CD14-positive monocyte (primary cell): ENCODE measurements at regions not wholly inside any gene's neighbourhood (a gene's known extent, or its start where the extent isn't known, plus 50 kb on each side); places are given as distances from the start of the nearest gene placed in this dataset. TPM values are rescaled to one million over a fixed set of nuclear protein-coding genes. Genes with fewer than 3 reads are reported as not detected.

ENCODE experiments used
- DNase-seq, 3 donors: peaks; one replicate each; pipeline ENCODE4 v3.0.0-alpha.2; 2011 to 2022
- H2AFZ ChIP-seq: 2 replicates; pipeline ENCODE4 v1.6.0; 2012; ENCODE audit warnings: mild to moderate bottlenecking, low read depth, low read length, inconsistent platforms; ENCODE audit not compliant: insufficient read depth, poor library complexity, severe bottlenecking
- H3K27ac ChIP-seq, 2 donors: 1 replicate in 1 of 2; 2 replicates in 1 of 2; pipeline ENCODE4 v1.5.1; 2012 to 2013; ENCODE audit warnings: low read length in 2 of 2, control low read depth in 1 of 2, inconsistent platforms in 1 of 2, low read depth in 1 of 2, mild to moderate bottlenecking in 1 of 2
- H3K27me3 ChIP-seq, 2 donors: one replicate each; pipeline versions ENCODE4 v1.6.0 to v1.6.1; 2011 to 2013; ENCODE audit warnings: low read length in 2 of 2; ENCODE audit not compliant: control insufficient read depth in 2 of 2, insufficient read depth in 2 of 2
- H3K36me3 ChIP-seq, 2 donors: replicated peaks in 1 of 2; 1 replicate in 1 of 2; 2 replicates in 1 of 2; pipeline versions ENCODE4 v1.5.1 to v1.6.1; 2012 to 2013; ENCODE audit warnings: low read length in 2 of 2, control low read depth in 1 of 2, inconsistent platforms in 1 of 2, mild to moderate bottlenecking in 1 of 2; ENCODE audit not compliant: insufficient read depth in 2 of 2, control insufficient read depth in 1 of 2
- H3K4me1 ChIP-seq, 2 donors: 1 replicate in 1 of 2; 2 replicates in 1 of 2; pipeline versions ENCODE4 v1.5.1 to v1.6.1; 2012 to 2013; ENCODE audit warnings: low read length in 2 of 2, control low read depth in 1 of 2, inconsistent platforms in 1 of 2, mild to moderate bottlenecking in 1 of 2, moderate library complexity in 1 of 2; ENCODE audit not compliant: insufficient read depth in 2 of 2, control insufficient read depth in 1 of 2
- H3K4me2 ChIP-seq: replicated peaks from 2 replicates; pipeline ENCODE3; 2012; ENCODE audit warnings: low read length, moderate library complexity, mild to moderate bottlenecking; ENCODE audit not compliant: poor library complexity, severe bottlenecking; ENCODE audit errors: extremely low read depth
- H3K4me3 ChIP-seq, 3 experiments: fragments of 200-600 bp in 1 of 3; sonication (generic) in 1 of 3; replicated peaks in 1 of 3; 1 replicate in 2 of 3; 2 replicates in 1 of 3; pipeline ENCODE4 v1.5.1; 2011 to 2013; ENCODE audit warnings: low read length in 3 of 3, mild to moderate bottlenecking in 3 of 3, control low read depth in 2 of 3, low read depth in 2 of 3, inconsistent platforms in 1 of 3, moderate library complexity in 1 of 3
- H3K79me2 ChIP-seq: 2 replicates; pipeline ENCODE4 v1.6.0; 2012; ENCODE audit warnings: mild to moderate bottlenecking, control low read depth, inconsistent platforms, low read length, moderate library complexity; ENCODE audit not compliant: insufficient read depth
- H3K9ac ChIP-seq: 2 replicates; pipeline ENCODE4 v1.6.0; 2017; ENCODE audit warnings: low read length, mild to moderate bottlenecking; ENCODE audit not compliant: insufficient read depth, poor library complexity, severe bottlenecking
- H3K9me3 ChIP-seq, 2 donors: replicated peaks in 1 of 2; 1 replicate in 1 of 2; 2 replicates in 1 of 2; pipeline versions ENCODE4 v1.5.1 to v1.6.1; 2012 to 2013; ENCODE audit warnings: low read length in 2 of 2, control low read depth in 1 of 2; ENCODE audit not compliant: control insufficient read depth in 1 of 2, insufficient read depth in 1 of 2
- H4K20me1 ChIP-seq: 2 replicates; pipeline ENCODE4 v1.6.0; 2012; ENCODE audit warnings: mild to moderate bottlenecking, low read length, control low read depth, moderate library complexity; ENCODE audit not compliant: insufficient read depth
- H3K27ac Mint-ChIP-seq, 7 donors: one replicate each; pipeline ENCODE4 v1.8.0; 2020; ENCODE audit warnings: mild to moderate bottlenecking in 7 of 7, mixed read lengths in 7 of 7, moderate library complexity in 6 of 7, inconsistent platforms in 2 of 7
- H3K27me3 Mint-ChIP-seq, 3 donors: one replicate each; pipeline ENCODE4 v1.8.0; 2021 to 2022; ENCODE audit warnings: low read depth in 3 of 3, mild to moderate bottlenecking in 3 of 3, mixed read lengths in 3 of 3, moderate library complexity in 3 of 3, inconsistent platforms in 1 of 3
- H3K36me3 Mint-ChIP-seq, 2 donors: one replicate each; pipeline ENCODE4 v1.8.0; 2020; ENCODE audit warnings: mixed read lengths in 2 of 2, inconsistent platforms in 1 of 2, mild to moderate bottlenecking in 1 of 2
- H3K4me1 Mint-ChIP-seq: one replicate; pipeline ENCODE4 v1.8.0; 2020; ENCODE audit warnings: mild to moderate bottlenecking, mixed read lengths
- H3K4me3 Mint-ChIP-seq, 2 donors: one replicate each; pipeline ENCODE4 v1.8.0; 2020; ENCODE audit warnings: mild to moderate bottlenecking in 2 of 2, mixed read lengths in 2 of 2, moderate library complexity in 1 of 2
- H3K9me3 Mint-ChIP-seq, 7 donors: one replicate each; pipeline ENCODE4 v1.8.0; 2020 to 2022; ENCODE audit warnings: mixed read lengths in 7 of 7, mild to moderate bottlenecking in 6 of 7, moderate library complexity in 6 of 7, inconsistent platforms in 2 of 7
- CTCF ChIP-seq: fragments of 200-600 bp; IDR thresholded peaks from one replicate; pipeline ENCODE4 v1.8.0; 2022; ENCODE audit warnings: antibody characterized with exemption, mild to moderate bottlenecking
- WGBS: methylation state at CpG from one replicate; pipeline ENCODE4 v1.1.5; 2013; ENCODE audit warnings: missing lambda C conversion rate; ENCODE audit not compliant: insufficient coverage; 5-methylcytosine and 5-hydroxymethylcytosine counted together
- intact Hi-C, 2 donors: fragments of 100-400 bp; cut with micrococcal nuclease; formaldehyde crosslinking; loops; one replicate each; pipeline versions ENCODE4 v1.15.0 to v1.15.1; 2023
- small RNA-seq: library from RNA; depleted of rRNA; stranded (forward); fragments of <200 nt; gene quantifications from one replicate; pipeline ENCODE3, GENCODE V24; 2012; ENCODE audit warnings: low read depth; ENCODE audit not compliant: insufficient read length

- no peaks in the 10 kb centered on the region for H3K4me1 ChIP-seq
- peaks cover 2 to 3% of the 10 kb centered on the region in 2 donors for H3K27me3 ChIP-seq
- H3K4me3 ChIP-seq = no peak overlapping the region
- H3K79me2 ChIP-seq = no peaks in the 10 kb centered on the region
- no peaks in the 10 kb centered on the region for H3K36me3 ChIP-seq
- no peaks in the 10 kb centered on the region for H3K36me3 Mint-ChIP-seq
- H3K27ac ChIP-seq = no peak overlapping the region
- no peaks in the 10 kb centered on the region for H4K20me1 ChIP-seq
- no peaks in the 10 kb centered on the region for H3K9me3 ChIP-seq
- no peak for TF ChIP-seq CTCF
- intact Hi-C loops = no loop called here
- H3K4me3 Mint-ChIP-seq = no peak overlapping the region
- no peak overlapping the region for H3K27ac Mint-ChIP-seq
- WGBS = no CpG with 5 or more reads among the region's 4 CpGs
- H3K4me1 Mint-ChIP-seq = no peaks in the 10 kb centered on the region
- DNase-seq = no peak
- H3K9me3 Mint-ChIP-seq = peaks cover 0 to 10% (median 0%) of the 10 kb centered on the region in 7 donors
- no peak overlapping the region for H2AFZ ChIP-seq
- H3K9ac ChIP-seq = no peak overlapping the region
- H3K4me2 ChIP-seq = no peak overlapping the region
- H3K27me3 Mint-ChIP-seq = peaks cover 5 to 11% (median 11%) of the 10 kb centered on the region in 3 donors
Observed at GRCh38 chr18:2486426-2486825, 84.9 kb downstream of the METTL4 start.

Small RNA genes lying in the stretch of these regions (small RNA-seq; reads per million reads assigned to genes)
- gene AP005119.1 (not detected), gene COX6CP3 (not detected), gene RN7SKP72 (not detected)
